ENCODE measurements at regions not wholly inside any gene's neighbourhood (a gene's known extent, or its start where the extent isn't known, plus 50 kb on each side); places are given as distances from the start of the nearest gene placed in this dataset.

- H3K36me3 Mint-ChIP-seq (ENCODE audit: insufficient read depth, unreplicated experiment): no peaks in the 10 kb centered on the region
- H3K4me1 Mint-ChIP-seq (ENCODE audit: insufficient read depth, unreplicated experiment): no peaks in the 10 kb centered on the region
- BruUV-seq (replicated peaks): no TSS peak
- ChIA-PET POLR2A (no interaction called here), CTCF (interaction anchor here (1.0 kb wide), 1 partner anchor 16 kb away, joined by 3 read pairs; no protein-coding TSS in a partner anchor)
- intact Hi-C loops (cut with micrococcal nuclease): no loop called here
- no peaks in the 10 kb centered on the region for H3K9me3 Mint-ChIP-seq (ENCODE audit: unreplicated experiment)
- no peak overlapping the region for H3K27ac Mint-ChIP-seq (ENCODE audit: low read depth, unreplicated experiment)
- H3K4me3 Mint-ChIP-seq (ENCODE audit: unreplicated experiment): no peak overlapping the region
- TF ChIP-seq, protein P1, sequence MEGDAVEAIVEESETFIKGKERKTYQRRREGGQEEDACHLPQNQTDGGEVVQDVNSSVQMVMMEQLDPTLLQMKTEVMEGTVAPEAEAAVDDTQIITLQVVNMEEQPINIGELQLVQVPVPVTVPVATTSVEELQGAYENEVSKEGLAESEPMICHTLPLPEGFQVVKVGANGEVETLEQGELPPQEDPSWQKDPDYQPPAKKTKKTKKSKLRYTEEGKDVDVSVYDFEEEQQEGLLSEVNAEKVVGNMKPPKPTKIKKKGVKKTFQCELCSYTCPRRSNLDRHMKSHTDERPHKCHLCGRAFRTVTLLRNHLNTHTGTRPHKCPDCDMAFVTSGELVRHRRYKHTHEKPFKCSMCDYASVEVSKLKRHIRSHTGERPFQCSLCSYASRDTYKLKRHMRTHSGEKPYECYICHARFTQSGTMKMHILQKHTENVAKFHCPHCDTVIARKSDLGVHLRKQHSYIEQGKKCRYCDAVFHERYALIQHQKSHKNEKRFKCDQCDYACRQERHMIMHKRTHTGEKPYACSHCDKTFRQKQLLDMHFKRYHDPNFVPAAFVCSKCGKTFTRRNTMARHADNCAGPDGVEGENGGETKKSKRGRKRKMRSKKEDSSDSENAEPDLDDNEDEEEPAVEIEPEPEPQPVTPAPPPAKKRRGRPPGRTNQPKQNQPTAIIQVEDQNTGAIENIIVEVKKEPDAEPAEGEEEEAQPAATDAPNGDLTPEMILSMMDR (IDR thresholded peaks at IDR 0.05; ENCODE audit: unreplicated experiment): no peak
- no peak for DNase-seq (ENCODE audit: unreplicated experiment)
- no peaks in the 10 kb centered on the region for H3K27me3 Mint-ChIP-seq (ENCODE audit: insufficient read depth, unreplicated experiment)
Measured at GRCh38 chr10:52977581-52977980, 205.0 kb upstream of the MBL2 start.

DNA sequence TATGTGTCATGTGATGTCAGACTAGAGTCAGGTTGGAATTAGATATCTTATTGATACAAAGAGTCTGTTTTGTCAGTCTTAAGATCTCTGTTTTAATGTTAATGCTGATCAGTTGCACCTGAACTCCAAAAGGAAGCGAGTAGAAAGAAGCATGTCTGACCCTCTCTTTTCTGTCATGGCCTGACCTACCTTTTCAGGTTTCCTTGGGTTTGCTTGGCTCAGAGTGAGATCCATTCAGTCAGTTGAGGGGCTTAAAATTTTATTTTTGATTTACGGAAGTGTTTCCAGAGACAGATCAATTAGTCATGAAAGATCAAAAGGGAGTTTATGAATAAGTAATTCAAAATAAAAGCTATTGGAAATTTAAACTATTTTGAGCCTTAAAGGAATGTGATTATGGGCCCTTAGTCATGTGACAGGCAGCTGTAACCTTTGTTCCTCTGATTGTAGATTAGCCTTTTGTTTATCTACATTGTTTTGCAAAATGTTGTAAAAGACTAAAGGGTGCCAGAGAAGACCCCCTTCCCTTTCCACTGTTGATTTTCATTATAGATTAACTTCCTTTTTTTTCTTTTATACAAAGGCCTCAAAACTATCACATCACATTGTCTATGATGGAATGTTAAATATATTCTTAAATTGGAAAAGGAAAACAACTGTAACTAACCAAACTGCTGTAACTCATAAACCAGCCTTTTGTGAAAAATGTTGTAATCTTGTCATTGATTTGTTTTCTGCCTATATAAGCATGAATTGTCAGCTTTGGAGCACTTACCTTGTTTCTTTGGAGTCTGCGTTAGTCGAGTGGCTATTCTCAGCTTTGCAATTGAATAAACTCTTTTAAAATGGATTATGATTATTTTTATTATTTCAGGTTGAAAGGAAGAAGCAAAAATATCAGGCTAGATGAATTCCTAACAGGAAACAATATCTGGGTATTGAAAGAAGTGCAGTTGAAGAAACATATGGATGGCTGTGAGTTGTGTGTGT is 195.5 kb upstream of the MBL2 start:
- ChIA-PET CTCF (interaction anchor here (0.6 kb wide), 1 partner anchor 247 kb away, joined by 3 read pairs; no protein-coding TSS in a partner anchor), POLR2A (no interaction called here)
- no peak overlapping the region for H3K4me3 Mint-ChIP-seq (ENCODE audit: unreplicated experiment)
- DNase-seq (ENCODE audit: unreplicated experiment): no peak
- no peaks in the 10 kb centered on the region for H3K36me3 Mint-ChIP-seq (ENCODE audit: insufficient read depth, unreplicated experiment)
- H3K27me3 Mint-ChIP-seq (ENCODE audit: insufficient read depth, unreplicated experiment): no peaks in the 10 kb centered on the region
- no TSS peak for BruUV-seq (replicated peaks)
- intact Hi-C loops (cut with micrococcal nuclease): no loop called here
- TF ChIP-seq, protein P1 (IDR thresholded peaks at IDR 0.05; ENCODE audit: unreplicated experiment): no peak
- no peaks in the 10 kb centered on the region for H3K9me3 Mint-ChIP-seq (ENCODE audit: unreplicated experiment)
- H3K4me1 Mint-ChIP-seq (ENCODE audit: insufficient read depth, unreplicated experiment): no peaks in the 10 kb centered on the region
- no peak overlapping the region for H3K27ac Mint-ChIP-seq (ENCODE audit: low read depth, unreplicated experiment)

GRCh38 chr10:52966904-52967303 is 194.3 kb upstream of the MBL2 start:
- no peak for DNase-seq (ENCODE audit: unreplicated experiment)
- Mint-ChIP-seq H3K4me1 (ENCODE audit: insufficient read depth, unreplicated experiment) (no peaks in the 10 kb centered on the region), H3K27me3 (ENCODE audit: insufficient read depth, unreplicated experiment) (no peaks in the 10 kb centered on the region), H3K27ac (ENCODE audit: low read depth, unreplicated experiment) (no peak overlapping the region), H3K9me3 (ENCODE audit: unreplicated experiment) (no peaks in the 10 kb centered on the region), H3K36me3 (ENCODE audit: insufficient read depth, unreplicated experiment) (no peaks in the 10 kb centered on the region), H3K4me3 (ENCODE audit: unreplicated experiment) (no peak overlapping the region)
- ChIA-PET CTCF (no interaction called here), POLR2A (no interaction called here)
- TF ChIP-seq, protein P1 (IDR thresholded peaks at IDR 0.05; ENCODE audit: unreplicated experiment): no peak
- no TSS peak for BruUV-seq (replicated peaks)
- intact Hi-C loops (cut with micrococcal nuclease): no loop called here

DNA sequence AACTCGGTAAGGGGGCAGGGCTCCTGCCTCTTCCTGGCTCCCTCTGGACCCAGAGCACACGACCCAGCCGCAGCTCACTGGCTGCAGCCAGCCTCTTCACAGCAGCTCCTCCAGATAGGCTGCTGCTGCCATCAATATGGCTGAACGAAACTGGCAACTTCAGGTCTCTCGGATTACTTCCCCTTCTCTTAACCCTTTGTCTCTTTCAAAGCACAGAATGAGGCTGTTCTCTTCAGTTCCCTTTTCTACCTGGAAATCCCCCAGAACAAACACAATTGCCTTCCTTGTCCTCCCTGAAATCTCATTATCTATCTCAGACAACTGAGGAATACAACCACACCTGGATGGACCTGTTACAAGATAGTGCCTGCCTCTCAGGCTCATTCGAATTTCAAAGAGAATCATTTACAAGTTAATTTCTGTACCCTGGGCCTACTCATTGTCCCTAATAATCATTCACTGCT is 193.4 kb upstream of the MBL2 start:
- no peak overlapping the region for H3K27ac Mint-ChIP-seq (ENCODE audit: low read depth, unreplicated experiment)

More for the DNA sequence above, 193.4 kb upstream of the MBL2 start:
- ChIA-PET CTCF (interaction anchor here (0.6 kb wide), 1 partner anchor 202 kb away, joined by 3 read pairs; no protein-coding TSS in a partner anchor), POLR2A (no interaction called here)
- no peak overlapping the region for H3K4me3 Mint-ChIP-seq (ENCODE audit: unreplicated experiment)
- no peaks in the 10 kb centered on the region for H3K36me3 Mint-ChIP-seq (ENCODE audit: insufficient read depth, unreplicated experiment)
- H3K9me3 Mint-ChIP-seq (ENCODE audit: unreplicated experiment): no peaks in the 10 kb centered on the region
- intact Hi-C loops (cut with micrococcal nuclease): no loop called here
- TF ChIP-seq, protein P1 (IDR thresholded peaks at IDR 0.05; ENCODE audit: unreplicated experiment): no peak
- no peaks in the 10 kb centered on the region for H3K27me3 Mint-ChIP-seq (ENCODE audit: insufficient read depth, unreplicated experiment)
- BruUV-seq (replicated peaks): no TSS peak
- no peaks in the 10 kb centered on the region for H3K4me1 Mint-ChIP-seq (ENCODE audit: insufficient read depth, unreplicated experiment)
- no peak for DNase-seq (ENCODE audit: unreplicated experiment)
